ENCODE measurements at regions not wholly inside any gene's neighbourhood (a gene's known extent, or its start where the extent isn't known, plus 50 kb on each side); places are given as distances from the start of the nearest gene placed in this dataset.
A peak's percentile ranks its signal among the peaks of the same experiment; 100 is the strongest.

DNA sequence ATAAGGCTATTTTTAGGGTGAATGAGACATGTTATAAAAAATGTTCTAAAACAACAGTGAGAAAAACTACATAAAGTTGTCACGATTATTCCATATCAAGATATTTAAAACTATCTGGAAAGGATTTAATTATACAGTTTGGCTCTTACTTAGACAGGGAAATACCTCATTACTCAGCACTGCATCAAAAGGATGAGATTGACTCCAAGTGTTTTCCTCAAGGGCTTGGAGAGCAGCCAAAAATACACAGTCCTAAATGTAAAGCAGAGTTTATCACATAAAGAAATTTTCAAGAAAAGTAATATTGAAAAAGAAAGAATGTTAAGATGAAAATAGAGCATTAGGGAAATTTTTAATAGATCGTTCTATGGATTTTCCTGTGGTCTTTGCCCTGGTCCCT, 285.5 kb upstream of the NETO1 start:
- DNase-seq (ENCODE audit: low spot score): no peak
- TF ChIP-seq, protein P1, sequence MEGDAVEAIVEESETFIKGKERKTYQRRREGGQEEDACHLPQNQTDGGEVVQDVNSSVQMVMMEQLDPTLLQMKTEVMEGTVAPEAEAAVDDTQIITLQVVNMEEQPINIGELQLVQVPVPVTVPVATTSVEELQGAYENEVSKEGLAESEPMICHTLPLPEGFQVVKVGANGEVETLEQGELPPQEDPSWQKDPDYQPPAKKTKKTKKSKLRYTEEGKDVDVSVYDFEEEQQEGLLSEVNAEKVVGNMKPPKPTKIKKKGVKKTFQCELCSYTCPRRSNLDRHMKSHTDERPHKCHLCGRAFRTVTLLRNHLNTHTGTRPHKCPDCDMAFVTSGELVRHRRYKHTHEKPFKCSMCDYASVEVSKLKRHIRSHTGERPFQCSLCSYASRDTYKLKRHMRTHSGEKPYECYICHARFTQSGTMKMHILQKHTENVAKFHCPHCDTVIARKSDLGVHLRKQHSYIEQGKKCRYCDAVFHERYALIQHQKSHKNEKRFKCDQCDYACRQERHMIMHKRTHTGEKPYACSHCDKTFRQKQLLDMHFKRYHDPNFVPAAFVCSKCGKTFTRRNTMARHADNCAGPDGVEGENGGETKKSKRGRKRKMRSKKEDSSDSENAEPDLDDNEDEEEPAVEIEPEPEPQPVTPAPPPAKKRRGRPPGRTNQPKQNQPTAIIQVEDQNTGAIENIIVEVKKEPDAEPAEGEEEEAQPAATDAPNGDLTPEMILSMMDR (IDR thresholded peaks at IDR 0.05; ENCODE audit: extremely low read depth, missing control alignments): no peak

GRCh38 chr18:73151086-73151485, 283.3 kb upstream of the NETO1 start:
- DNase-seq (ENCODE audit: low spot score): no peak
- TF ChIP-seq, protein P1 (IDR thresholded peaks at IDR 0.05; ENCODE audit: extremely low read depth, missing control alignments): no peak

DNA sequence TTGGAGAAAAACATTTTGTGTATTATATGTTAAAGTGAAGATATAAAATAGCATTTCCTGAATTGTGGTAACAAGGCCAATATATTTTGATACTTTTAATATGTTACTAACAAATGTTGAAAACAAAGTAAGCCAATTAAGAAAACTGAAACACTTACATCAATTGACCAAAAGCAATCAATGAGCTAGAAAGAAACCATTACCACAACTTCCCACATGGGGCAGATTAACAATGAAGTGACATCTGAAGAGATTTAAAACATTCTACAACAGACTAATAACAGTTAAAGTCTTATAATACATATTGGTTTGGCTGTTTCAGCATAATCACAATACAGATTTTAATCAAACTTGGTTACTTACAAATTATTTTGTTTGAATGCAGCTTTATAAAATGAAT, 282.4 kb upstream of the NETO1 start:
- DNase-seq (ENCODE audit: low spot score): no peak
- TF ChIP-seq, protein P1 (IDR thresholded peaks at IDR 0.05; ENCODE audit: extremely low read depth, missing control alignments): no peak

DNA sequence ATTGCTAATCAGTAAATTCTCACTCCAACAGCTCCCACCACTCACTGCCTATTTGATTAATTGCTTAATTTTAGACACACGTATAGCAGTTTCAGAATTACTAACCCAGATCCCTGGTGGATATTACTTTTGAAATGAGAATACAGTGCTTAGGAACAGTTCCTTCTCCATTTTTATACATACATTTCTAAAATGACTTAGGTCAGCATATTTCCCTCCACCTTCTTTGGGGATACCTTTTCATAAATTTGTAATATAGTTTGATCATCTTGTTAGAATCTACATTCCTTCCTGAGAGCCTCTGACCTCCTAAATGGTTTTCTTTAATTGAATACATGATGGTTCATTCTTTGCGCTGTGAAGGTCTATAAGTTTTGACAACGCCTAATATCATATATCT, 279.8 kb upstream of the NETO1 start:
- DNase-seq (ENCODE audit: low spot score): no peak
- TF ChIP-seq, protein P1 (IDR thresholded peaks at IDR 0.05; ENCODE audit: extremely low read depth, missing control alignments): no peak

DNA sequence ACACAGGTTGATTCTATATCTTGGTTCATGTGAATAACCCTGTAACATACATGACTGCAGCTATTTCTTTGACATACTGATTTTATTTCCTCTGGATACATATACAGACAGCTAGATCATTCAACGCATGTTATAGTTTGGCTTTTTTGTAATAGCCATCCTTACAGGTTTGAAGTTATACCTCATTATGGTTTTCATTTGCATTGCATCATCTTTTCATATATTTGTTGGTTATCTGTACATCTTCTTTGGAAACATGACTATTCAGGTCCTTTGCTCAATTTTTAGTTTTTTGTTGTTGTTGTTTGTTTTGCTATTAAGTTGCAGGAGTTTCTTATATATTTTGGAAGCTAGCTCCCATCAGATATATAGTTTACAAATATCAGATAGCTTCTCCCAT, 276.2 kb upstream of the NETO1 start:
- DNase-seq (ENCODE audit: low spot score): no peak
- TF ChIP-seq, protein P1 (IDR thresholded peaks at IDR 0.05; ENCODE audit: extremely low read depth, missing control alignments): no peak

GRCh38 chr18:73136134-73136533, 268.3 kb upstream of the NETO1 start:
- TF ChIP-seq, protein P1 (IDR thresholded peaks at IDR 0.05; ENCODE audit: extremely low read depth, missing control alignments): no peak
- DNase-seq (ENCODE audit: low spot score): peak; percentile 12

DNA sequence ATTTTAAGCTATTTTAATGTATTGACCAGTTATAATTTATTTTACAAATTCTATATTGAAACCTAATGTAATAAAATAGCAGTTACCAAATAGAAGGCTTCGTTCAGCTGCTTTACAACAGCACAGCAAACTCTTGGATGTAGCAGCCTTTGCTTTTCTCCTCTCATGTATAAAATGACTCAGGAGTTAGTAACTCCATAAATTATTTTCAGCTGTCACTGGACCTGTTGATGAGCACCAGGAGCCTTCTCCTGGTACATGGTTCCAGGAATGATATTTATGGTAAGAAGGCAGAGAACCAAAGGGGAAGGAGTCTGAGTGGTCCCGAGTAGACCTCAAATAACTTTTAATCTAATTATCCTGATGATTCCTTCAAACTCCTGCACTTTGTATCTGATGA, 256.4 kb upstream of the NETO1 start:
- no peak for DNase-seq (ENCODE audit: low spot score)
- TF ChIP-seq, protein P1 (IDR thresholded peaks at IDR 0.05; ENCODE audit: extremely low read depth, missing control alignments): no peak
